Esophagus squamous epithelium (tissue), 4 donors: ENCODE measurements at regions not wholly inside any gene's neighbourhood (a gene's known extent, or its start where the extent isn't known, plus 50 kb on each side); places are given as distances from the start of the nearest gene placed in this dataset.

Experiments used
- CTCF ChIP-seq, 6 experiments: fragments of 450-650 bp in 4 of 6; fragments of 200-600 bp in 2 of 6; sonication (generic) in 2 of 6; IDR thresholded peaks; one replicate each; pipeline ENCODE4 v1.5.1; 2016 to 2019; ENCODE audit warnings: antibody characterized with exemption in 6 of 6, mild to moderate bottlenecking in 4 of 6, moderate library complexity in 4 of 6
- POLR2A ChIP-seq, 4 donors: fragments of 450-650 bp; IDR thresholded peaks; one replicate each; pipeline ENCODE4 v1.6.1; 2017; ENCODE audit warnings: antibody characterized with exemption in 4 of 4, mild to moderate bottlenecking in 4 of 4, moderate library complexity in 3 of 4

- no peak for TF ChIP-seq CTCF (IDR thresholded peaks at IDR 0.05)
- TF ChIP-seq POLR2A (IDR thresholded peaks at IDR 0.05), result no peak
These were observed 133.8 kb downstream of the TSEN15 start for GRCh38 chr1:184185347-184185746.
